ENCODE measurements at regions not wholly inside any gene's neighbourhood (a gene's known extent, or its start where the extent isn't known, plus 50 kb on each side); places are given as distances from the start of the nearest gene placed in this dataset.
A peak's percentile ranks its signal among the peaks of the same experiment; 100 is the strongest.

DNA sequence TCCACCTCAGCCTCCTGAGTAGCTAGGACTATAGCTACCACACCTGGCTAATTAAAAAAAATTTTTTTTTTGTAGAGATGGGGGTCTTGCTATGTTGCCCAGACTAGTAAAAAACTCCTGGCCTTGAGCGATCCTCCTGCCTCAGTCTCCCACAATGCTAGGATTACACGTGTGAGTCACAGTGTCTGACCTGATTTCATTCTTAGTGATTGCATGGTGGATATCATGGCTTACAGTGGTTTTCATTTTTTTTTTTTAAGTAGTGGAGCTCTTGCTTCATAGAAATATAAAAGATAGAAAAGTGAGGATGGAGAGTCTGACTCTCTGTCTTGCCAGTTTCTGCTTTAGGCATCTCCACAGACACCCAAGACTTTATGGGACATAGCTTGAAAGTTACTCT, 83.6 kb downstream of the CDC42EP3 start:
- H3K27me3 Mint-ChIP-seq = no peaks in the 10 kb centered on the region
- intact Hi-C loops (cut with micrococcal nuclease) = loop anchor here (2.0 to 5.0 kb wide), 2 partner anchors 37 to 49 kb away; no protein-coding TSS in a partner anchor
- DNase-seq (no peak), ATAC-seq (no peak)
- H3K27ac Mint-ChIP-seq = peak overlapping the region; percentile 85
- CTCF ChIA-PET = interaction anchor here (0.9 to 2.9 kb wide), 5 partner anchors 18 to 289 kb away, joined by 3 to 14 read pairs (median 4); no protein-coding TSS in a partner anchor
- H3K4me3 Mint-ChIP-seq = no peak overlapping the region
- no peaks in the 10 kb centered on the region for H3K36me3 Mint-ChIP-seq (ENCODE audit: low read depth)
- no peaks in the 10 kb centered on the region for H3K9me3 Mint-ChIP-seq
- POLR2A ChIA-PET = interaction anchor here (1.1 to 5.3 kb wide), 5 partner anchors 13 to 78 kb away, joined by 3 to 28 read pairs (median 4); no protein-coding TSS in a partner anchor
- TF ChIP-seq CTCF (IDR thresholded peaks at IDR 0.05) = no peak
- H3K4me1 Mint-ChIP-seq (ENCODE audit: low read depth) = peaks cover 84% of the 10 kb centered on the region

GRCh38 chr2:37588316-37588777, 83.1 kb downstream of the CDC42EP3 start:
- no peak for DNase-seq
- ATAC-seq = no peak
- no peaks in the 10 kb centered on the region for H3K9me3 Mint-ChIP-seq
- no peak overlapping the region for H3K4me3 Mint-ChIP-seq
- no peak for TF ChIP-seq CTCF (IDR thresholded peaks at IDR 0.05)
- peaks cover 79% of the 10 kb centered on the region for H3K4me1 Mint-ChIP-seq (ENCODE audit: low read depth)
- H3K27ac Mint-ChIP-seq = peak overlapping the region; percentile 78
- intact Hi-C loops (cut with micrococcal nuclease) = loop anchor here (2.0 to 5.0 kb wide), 2 partner anchors 36 to 49 kb away; no protein-coding TSS in a partner anchor
- ChIA-PET POLR2A (interaction anchor here (1.1 to 5.3 kb wide), 4 partner anchors 12 to 77 kb away, joined by 3 to 28 read pairs (median 6); no protein-coding TSS in a partner anchor), CTCF (interaction anchor here (0.9 to 2.9 kb wide), 5 partner anchors 31 to 289 kb away, joined by 3 to 14 read pairs (median 3); no protein-coding TSS in a partner anchor)
- H3K27me3 Mint-ChIP-seq = no peaks in the 10 kb centered on the region
- H3K36me3 Mint-ChIP-seq (ENCODE audit: low read depth) = no peaks in the 10 kb centered on the region

DNA sequence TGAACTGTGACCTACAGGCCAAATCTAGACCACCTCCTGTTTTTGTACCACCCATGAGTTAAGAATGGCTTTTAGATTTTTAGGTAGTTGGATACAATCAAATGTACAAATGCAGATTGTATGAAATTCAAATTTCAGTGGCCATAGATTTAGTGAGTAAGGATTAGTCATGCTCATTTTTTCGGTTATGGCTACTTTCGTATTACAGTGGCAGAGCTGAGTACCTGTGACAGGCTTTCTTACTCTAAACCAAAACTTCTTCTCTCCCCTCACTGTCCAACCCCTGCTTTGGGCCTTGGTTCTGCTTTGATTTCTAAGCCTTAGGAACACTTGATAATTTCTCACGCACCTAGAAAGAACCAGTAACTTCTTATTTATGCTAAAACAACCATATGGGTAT, 82.1 kb downstream of the CDC42EP3 start:
- no peaks in the 10 kb centered on the region for H3K27me3 Mint-ChIP-seq
- no peak for TF ChIP-seq CTCF (IDR thresholded peaks at IDR 0.05)
- peaks cover 70% of the 10 kb centered on the region for H3K4me1 Mint-ChIP-seq (ENCODE audit: low read depth)
- H3K27ac Mint-ChIP-seq = peak overlapping the region; percentile 78
- intact Hi-C loops (cut with micrococcal nuclease) = loop anchor here (2.0 to 5.0 kb wide), 2 partner anchors 36 to 48 kb away; no protein-coding TSS in a partner anchor
- ChIA-PET POLR2A (interaction anchor here (0.9 to 5.3 kb wide), 4 partner anchors 11 to 59 kb away, joined by 3 to 28 read pairs (median 6); no protein-coding TSS in a partner anchor), CTCF (interaction anchor here (0.6 to 1.8 kb wide), 7 partner anchors 11 to 288 kb away, joined by 3 to 6 read pairs (median 3); no protein-coding TSS in a partner anchor)
- peak; percentile 50 for ATAC-seq
- no peaks in the 10 kb centered on the region for H3K36me3 Mint-ChIP-seq (ENCODE audit: low read depth)
- no peak overlapping the region for H3K4me3 Mint-ChIP-seq
- DNase-seq = no peak
- H3K9me3 Mint-ChIP-seq = peaks cover 4% of the 10 kb centered on the region

DNA sequence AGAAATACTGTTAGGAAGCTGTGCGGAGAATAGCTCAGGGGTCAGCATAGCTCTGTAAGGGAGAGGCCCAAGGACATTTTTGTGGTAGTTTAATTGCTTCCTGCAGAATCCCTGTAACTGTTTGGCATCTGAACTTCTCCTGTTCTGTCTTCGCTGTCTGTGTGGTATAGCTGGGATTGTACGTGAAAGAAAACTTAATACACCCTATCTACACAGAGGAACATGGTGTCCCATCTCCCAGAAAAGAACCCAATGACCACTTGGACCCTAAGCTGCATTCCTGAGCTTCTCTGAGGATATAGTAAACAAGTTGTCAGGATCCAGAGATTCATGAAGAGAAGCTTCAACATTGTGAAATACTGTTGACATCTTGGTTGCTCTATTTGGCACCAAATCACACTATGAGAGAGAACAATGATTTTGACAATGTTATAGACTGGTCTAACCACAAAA, 81.3 kb downstream of the CDC42EP3 start:
- intact Hi-C loops (cut with micrococcal nuclease) = no loop called here
- POLR2A ChIA-PET = interaction anchor here (0.9 to 5.3 kb wide), 4 partner anchors 21 to 486 kb away, joined by 3 to 28 read pairs (median 4); no protein-coding TSS in a partner anchor

More for the DNA sequence above, 81.3 kb downstream of the CDC42EP3 start:
- DNase-seq (no peak), ATAC-seq (no peak)
- H3K4me3 Mint-ChIP-seq = no peak overlapping the region
- no peak overlapping the region for H3K27ac Mint-ChIP-seq
- H3K27me3 Mint-ChIP-seq = no peaks in the 10 kb centered on the region
- no peak for TF ChIP-seq CTCF (IDR thresholded peaks at IDR 0.05)
- no peaks in the 10 kb centered on the region for H3K36me3 Mint-ChIP-seq (ENCODE audit: low read depth)
- CTCF ChIA-PET = interaction anchor here (0.6 to 1.8 kb wide), 7 partner anchors 10 to 287 kb away, joined by 3 to 6 read pairs (median 4); no protein-coding TSS in a partner anchor
- H3K4me1 Mint-ChIP-seq (ENCODE audit: low read depth) = peaks cover 61% of the 10 kb centered on the region
- peaks cover 7% of the 10 kb centered on the region for H3K9me3 Mint-ChIP-seq
